ENCODE measurements at regions not wholly inside any gene's neighbourhood (a gene's known extent, or its start where the extent isn't known, plus 50 kb on each side); places are given as distances from the start of the nearest gene placed in this dataset.

GRCh38 chr16:54211203-54211602 lies 75.4 kb downstream of the IRX3 start:
- Histone ChIP-seq H4K20me1 (replicated peaks; ENCODE audit: control insufficient read depth, extremely low read depth, insufficient read depth, low read length) (no peaks in the 10 kb centered on the region), H3K27me3 (ENCODE audit: control insufficient read depth in 2 of 2, insufficient read depth in 2 of 2, low read length in 2 of 2) (peaks cover 0 to 1% of the 10 kb centered on the region in 2 experiments), H3K9me3 (replicated peaks; ENCODE audit: control insufficient read depth, insufficient read depth, low read length) (no peaks in the 10 kb centered on the region), H3K79me2 (ENCODE audit: control insufficient read depth, insufficient read depth, low read length) (no peaks in the 10 kb centered on the region), H3K27ac (ENCODE audit: insufficient read depth, low read depth, low read length) (no peak overlapping the region), H3K36me3 (ENCODE audit: control insufficient read depth in 2 of 2, extremely low read depth in 1 of 2, insufficient read depth in 2 of 2, low read length in 2 of 2) (no peaks in the 10 kb centered on the region), H3K9ac (replicated peaks; ENCODE audit: extremely low read depth, insufficient read depth, low read length) (no peak overlapping the region), H3K9me1 (replicated peaks; ENCODE audit: control insufficient read depth, extremely low read depth, insufficient read depth, low read length) (no peaks in the 10 kb centered on the region), H3K4me1 (ENCODE audit: control insufficient read depth, extremely low read depth, insufficient read depth, low read length) (no peaks in the 10 kb centered on the region), H3K4me3 (replicated peaks in 1 of 3; ENCODE audit: insufficient read depth in 1 of 3, low read depth in 1 of 3, low read length in 3 of 3) (no peak overlapping the region), H2AFZ (ENCODE audit: low read depth, low read length) (no peak overlapping the region), H3K4me2 (ENCODE audit: insufficient read depth, low read length) (no peak overlapping the region)
- FAIRE-seq = no peak
- POLR2A ChIA-PET = no interaction called here
- BruUV-seq (replicated peaks) = no TSS peak
- CTCF ChIA-PET = no interaction called here
- DNase-seq (ENCODE audit: low read depth, low spot score) = no peak
- TF ChIP-seq JUN (IDR thresholded peaks at IDR 0.05; ENCODE audit: borderline replicate concordance, insufficient read depth, insufficient read length, low read depth) (no peak), POLR2A (IDR thresholded peaks at IDR 0.05; ENCODE audit: low read depth, low read length) (no peak), EZH2 (IDR thresholded peaks at IDR 0.05; ENCODE audit: borderline replicate concordance, low read depth, low read length, severe bottlenecking) (no peak), POLR2AphosphoS5 (IDR thresholded peaks at IDR 0.05; ENCODE audit: insufficient read depth, low read depth, low read length) (no peak), MAX (IDR thresholded peaks at IDR 0.05; ENCODE audit: insufficient read depth, insufficient read length) (no peak), GATA2 (IDR thresholded peaks at IDR 0.05; ENCODE audit: insufficient read depth, insufficient read length, low read depth, low read length) (no peak)
- dilution Hi-C loops (cut with MboI; ENCODE audit: extremely low pct_ligation_motif_present, low sequenced_read_pairs) (no loop called here), intact Hi-C loops (cut with micrococcal nuclease) (no loop called here)

DNA sequence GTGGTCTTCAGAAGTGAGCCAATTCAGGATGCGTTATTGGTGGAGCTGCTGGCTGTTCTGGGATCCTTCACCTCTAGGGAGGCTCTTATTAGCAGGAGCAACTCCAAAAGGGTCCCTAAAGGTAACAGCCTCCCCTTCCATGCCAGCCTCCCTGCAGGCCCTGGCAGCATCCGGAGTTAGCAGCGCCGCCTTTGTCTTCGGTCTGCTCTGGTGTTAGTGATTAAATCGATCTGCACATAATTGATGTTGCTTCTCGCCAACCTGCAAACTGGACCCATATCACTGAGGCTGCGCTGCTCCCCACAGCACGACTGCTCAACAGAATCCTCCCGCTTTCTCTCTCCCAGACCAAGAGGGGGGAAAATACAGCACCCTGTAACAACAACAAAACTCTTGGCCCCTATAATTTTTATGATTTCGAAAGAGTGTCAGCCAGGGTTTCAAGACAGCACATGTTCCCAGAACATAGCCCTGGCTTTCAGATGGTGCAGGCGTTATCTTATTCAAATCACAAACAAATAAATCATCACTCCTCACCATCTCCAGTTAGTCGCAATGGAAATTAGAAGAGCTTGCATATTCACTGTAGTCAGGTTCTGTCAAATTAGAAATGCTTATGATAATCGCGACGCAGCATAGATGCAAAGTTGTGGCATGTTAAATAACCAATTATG lies 76.0 kb downstream of the IRX3 start:
- Histone ChIP-seq H3K9ac (replicated peaks; ENCODE audit: extremely low read depth, insufficient read depth, low read length) (no peak overlapping the region), H3K4me2 (ENCODE audit: insufficient read depth, low read length) (no peak overlapping the region), H3K9me3 (replicated peaks; ENCODE audit: control insufficient read depth, insufficient read depth, low read length) (no peaks in the 10 kb centered on the region), H3K27me3 (ENCODE audit: control insufficient read depth in 2 of 2, insufficient read depth in 2 of 2, low read length in 2 of 2) (peaks cover 0 to 1% of the 10 kb centered on the region in 2 experiments), H2AFZ (ENCODE audit: low read depth, low read length) (no peak overlapping the region), H3K4me3 (replicated peaks in 1 of 3; ENCODE audit: insufficient read depth in 1 of 3, low read depth in 1 of 3, low read length in 3 of 3) (no peak overlapping the region), H3K27ac (ENCODE audit: insufficient read depth, low read depth, low read length) (no peak overlapping the region), H3K9me1 (replicated peaks; ENCODE audit: control insufficient read depth, extremely low read depth, insufficient read depth, low read length) (no peaks in the 10 kb centered on the region), H3K79me2 (ENCODE audit: control insufficient read depth, insufficient read depth, low read length) (no peaks in the 10 kb centered on the region), H3K36me3 (ENCODE audit: control insufficient read depth in 2 of 2, extremely low read depth in 1 of 2, insufficient read depth in 2 of 2, low read length in 2 of 2) (no peaks in the 10 kb centered on the region), H4K20me1 (replicated peaks; ENCODE audit: control insufficient read depth, extremely low read depth, insufficient read depth, low read length) (no peaks in the 10 kb centered on the region), H3K4me1 (ENCODE audit: control insufficient read depth, extremely low read depth, insufficient read depth, low read length) (no peaks in the 10 kb centered on the region)
- ChIA-PET POLR2A (no interaction called here), CTCF (no interaction called here)
- DNase-seq (ENCODE audit: low read depth, low spot score) = no peak
- intact Hi-C loops (cut with micrococcal nuclease) = no loop called here
- BruUV-seq (replicated peaks) = no TSS peak
- TF ChIP-seq JUN (IDR thresholded peaks at IDR 0.05; ENCODE audit: borderline replicate concordance, insufficient read depth, insufficient read length, low read depth) (no peak), MAX (IDR thresholded peaks at IDR 0.05; ENCODE audit: insufficient read depth, insufficient read length) (no peak), MYC (IDR thresholded peaks at IDR 0.05; ENCODE audit: low read depth, low read length) (no peak), POLR2A (IDR thresholded peaks at IDR 0.05; ENCODE audit: low read depth, low read length) (no peak), GATA2 (IDR thresholded peaks at IDR 0.05; ENCODE audit: insufficient read depth, insufficient read length, low read depth, low read length) (no peak), POLR2AphosphoS5 (IDR thresholded peaks at IDR 0.05; ENCODE audit: insufficient read depth, low read depth, low read length) (no peak), FOS (IDR thresholded peaks at IDR 0.05; ENCODE audit: borderline replicate concordance, insufficient read depth, low read length) (no peak), EZH2 (IDR thresholded peaks at IDR 0.05; ENCODE audit: borderline replicate concordance, low read depth, low read length, severe bottlenecking) (no peak)
- TF ChIP-seq, protein P1, sequence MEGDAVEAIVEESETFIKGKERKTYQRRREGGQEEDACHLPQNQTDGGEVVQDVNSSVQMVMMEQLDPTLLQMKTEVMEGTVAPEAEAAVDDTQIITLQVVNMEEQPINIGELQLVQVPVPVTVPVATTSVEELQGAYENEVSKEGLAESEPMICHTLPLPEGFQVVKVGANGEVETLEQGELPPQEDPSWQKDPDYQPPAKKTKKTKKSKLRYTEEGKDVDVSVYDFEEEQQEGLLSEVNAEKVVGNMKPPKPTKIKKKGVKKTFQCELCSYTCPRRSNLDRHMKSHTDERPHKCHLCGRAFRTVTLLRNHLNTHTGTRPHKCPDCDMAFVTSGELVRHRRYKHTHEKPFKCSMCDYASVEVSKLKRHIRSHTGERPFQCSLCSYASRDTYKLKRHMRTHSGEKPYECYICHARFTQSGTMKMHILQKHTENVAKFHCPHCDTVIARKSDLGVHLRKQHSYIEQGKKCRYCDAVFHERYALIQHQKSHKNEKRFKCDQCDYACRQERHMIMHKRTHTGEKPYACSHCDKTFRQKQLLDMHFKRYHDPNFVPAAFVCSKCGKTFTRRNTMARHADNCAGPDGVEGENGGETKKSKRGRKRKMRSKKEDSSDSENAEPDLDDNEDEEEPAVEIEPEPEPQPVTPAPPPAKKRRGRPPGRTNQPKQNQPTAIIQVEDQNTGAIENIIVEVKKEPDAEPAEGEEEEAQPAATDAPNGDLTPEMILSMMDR (IDR thresholded peaks at IDR 0.05; ENCODE audit: extremely low read depth in 1 of 2, insufficient read depth in 1 of 2, low read depth in 1 of 2, low read length in 2 of 2) = no peak
- no peak for FAIRE-seq
- dilution Hi-C loops (cut with MboI; ENCODE audit: extremely low pct_ligation_motif_present, low sequenced_read_pairs) = no loop called here

All from endothelial cell of umbilical vein (primary cell).